Psoas muscle (tissue), 7 donors: ENCODE measurements at regions not wholly inside any gene's neighbourhood (a gene's known extent, or its start where the extent isn't known, plus 50 kb on each side); places are given as distances from the start of the nearest gene placed in this dataset.

ENCODE experiments used
- ATAC-seq, 4 donors: fragments of 200-7000 bp; cut with Tn5 transposase; one replicate each; pipeline ENCODE4 v1.9.1; 2020; ENCODE audit warnings: moderate library complexity in 3 of 4, mild to moderate bottlenecking in 2 of 4
- DNase-seq, 2 donors: peaks; one replicate each; pipeline ENCODE4 v3.0.0-alpha.2; 2020
- H3K27ac ChIP-seq: fragments of 200-600 bp; one replicate; pipeline ENCODE4 v1.8.0; 2022
- H3K27me3 ChIP-seq, 3 donors: fragments of 200-600 bp in 1 of 3; one replicate each; pipeline versions ENCODE4 v1.6.1 to v1.8.0; 2013 to 2022; ENCODE audit warnings: low read length in 2 of 3, mild to moderate bottlenecking in 2 of 3, moderate library complexity in 1 of 3; ENCODE audit not compliant: insufficient read depth in 3 of 3
- H3K36me3 ChIP-seq, 2 donors: fragments of 200-600 bp in 1 of 2; one replicate each; pipeline versions ENCODE4 v1.6.1 to v1.8.0; 2013 to 2022; ENCODE audit warnings: low read depth in 1 of 2, mild to moderate bottlenecking in 1 of 2, moderate library complexity in 1 of 2; ENCODE audit not compliant: insufficient read depth in 1 of 2
- H3K4me1 ChIP-seq: fragments of 200-600 bp; one replicate; pipeline ENCODE4 v1.8.0; 2022
- H3K4me3 ChIP-seq: fragments of 200-600 bp; one replicate; pipeline ENCODE4 v1.8.0; 2022; ENCODE audit warnings: mild to moderate bottlenecking
- H3K9me3 ChIP-seq: fragments of 200-600 bp; one replicate; pipeline ENCODE4 v1.8.0; 2022
- WGBS, 3 donors: extraction: QIAGEN DNeasy Blood & Tissue Kit; methylation state at CpG; one replicate each; pipeline versions ENCODE4 v1.1.6 to v1.1.7; 2013; 5-methylcytosine and 5-hydroxymethylcytosine counted together
- intact Hi-C, 2 donors: fragments of 100-400 bp; cut with DNase I; formaldehyde crosslinking; loops; one replicate each; pipeline versions ENCODE4 v1.11.0 to v1.14.2; 2022
- TF ChIP-seq, protein P1 (sequence below): fragments of 200-600 bp; IDR thresholded peaks from one replicate; pipeline ENCODE4 v1.8.0; 2022; ENCODE audit warnings: antibody characterized with exemption
- donor health status: healthy with polysubstance abuse.
- donor health status: DM: no; HTN: no; CAD: no; lungs with moderate emphysema.
- donor health status: Bipolar disorder and iron deficiency.
- donor health status: healthy.
- donor health status: DM: yes; HTN: yes; CAD: no.
- donor health status: DM: no; HTN: no; CAD: no.
- donor health status: DM: yes; HTN: yes; CAD: no.

DNA sequence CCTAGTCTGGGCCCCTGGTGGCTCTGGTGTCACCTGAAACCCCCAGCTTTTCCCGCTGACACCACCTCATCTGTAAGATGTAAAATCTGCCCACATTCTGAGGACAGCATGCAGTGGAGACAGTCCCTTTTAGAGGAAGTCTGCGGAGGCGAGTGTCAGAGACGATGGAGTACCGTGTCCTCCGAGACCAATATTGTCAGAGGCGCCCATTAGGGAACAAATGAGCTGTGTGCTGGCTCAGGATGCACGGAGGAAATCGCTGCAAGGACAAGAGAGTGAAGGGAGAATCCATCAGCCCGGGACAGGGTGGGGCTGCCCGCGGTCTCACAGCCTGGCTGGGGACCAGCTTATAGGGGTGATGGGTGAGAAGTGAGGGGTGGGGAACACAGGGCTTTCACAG, 214.8 kb downstream of the MATN1 start:
- no peaks in the 10 kb centered on the region for H3K9me3 ChIP-seq
- no peak for ATAC-seq
- 24 to 43% (median 31%) methylated on average over 12 of the region's 12 CpGs for WGBS, 3 donors

DNA sequence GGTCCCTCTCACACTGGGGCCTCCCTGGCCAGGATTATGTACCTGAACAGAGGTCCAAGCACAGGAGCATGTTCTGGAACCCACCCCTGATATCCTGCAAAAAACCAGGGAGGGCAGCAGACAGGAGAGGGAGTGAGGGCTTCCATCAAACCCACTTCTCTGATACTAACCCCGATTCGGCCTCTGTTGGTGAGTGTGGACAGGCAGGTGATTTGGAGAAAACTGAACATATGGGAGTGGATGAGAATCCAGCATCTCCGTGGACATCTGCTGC, 215.3 kb downstream of the MATN1 start:
- intact Hi-C loops = no loop called here
- TF ChIP-seq, protein P1, sequence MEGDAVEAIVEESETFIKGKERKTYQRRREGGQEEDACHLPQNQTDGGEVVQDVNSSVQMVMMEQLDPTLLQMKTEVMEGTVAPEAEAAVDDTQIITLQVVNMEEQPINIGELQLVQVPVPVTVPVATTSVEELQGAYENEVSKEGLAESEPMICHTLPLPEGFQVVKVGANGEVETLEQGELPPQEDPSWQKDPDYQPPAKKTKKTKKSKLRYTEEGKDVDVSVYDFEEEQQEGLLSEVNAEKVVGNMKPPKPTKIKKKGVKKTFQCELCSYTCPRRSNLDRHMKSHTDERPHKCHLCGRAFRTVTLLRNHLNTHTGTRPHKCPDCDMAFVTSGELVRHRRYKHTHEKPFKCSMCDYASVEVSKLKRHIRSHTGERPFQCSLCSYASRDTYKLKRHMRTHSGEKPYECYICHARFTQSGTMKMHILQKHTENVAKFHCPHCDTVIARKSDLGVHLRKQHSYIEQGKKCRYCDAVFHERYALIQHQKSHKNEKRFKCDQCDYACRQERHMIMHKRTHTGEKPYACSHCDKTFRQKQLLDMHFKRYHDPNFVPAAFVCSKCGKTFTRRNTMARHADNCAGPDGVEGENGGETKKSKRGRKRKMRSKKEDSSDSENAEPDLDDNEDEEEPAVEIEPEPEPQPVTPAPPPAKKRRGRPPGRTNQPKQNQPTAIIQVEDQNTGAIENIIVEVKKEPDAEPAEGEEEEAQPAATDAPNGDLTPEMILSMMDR = no peak
- Histone ChIP-seq H3K4me1 (no peaks in the 10 kb centered on the region), H3K9me3 (no peaks in the 10 kb centered on the region), H3K27me3 (peaks cover 0 to 7% (median 2%) of the 10 kb centered on the region in 3 donors), H3K36me3 (no peaks in the 10 kb centered on the region), H3K4me3 (no peak overlapping the region), H3K27ac (no peak overlapping the region)
- 71 to 76% (median 75%) methylated on average over 3 of the region's 3 CpGs for WGBS, 3 donors
- ATAC-seq (no peak), DNase-seq (no peak)

More for the DNA sequence above, 214.8 kb downstream of the MATN1 start:
- Histone ChIP-seq H3K27ac (no peak overlapping the region), H3K27me3 (peaks cover 0 to 7% (median 2%) of the 10 kb centered on the region in 3 donors), H3K36me3 (no peaks in the 10 kb centered on the region), H3K4me3 (no peak overlapping the region), H3K4me1 (no peaks in the 10 kb centered on the region)
- TF ChIP-seq, protein P1 = no peak
- intact Hi-C loops = no loop called here
- no peak for DNase-seq

DNA sequence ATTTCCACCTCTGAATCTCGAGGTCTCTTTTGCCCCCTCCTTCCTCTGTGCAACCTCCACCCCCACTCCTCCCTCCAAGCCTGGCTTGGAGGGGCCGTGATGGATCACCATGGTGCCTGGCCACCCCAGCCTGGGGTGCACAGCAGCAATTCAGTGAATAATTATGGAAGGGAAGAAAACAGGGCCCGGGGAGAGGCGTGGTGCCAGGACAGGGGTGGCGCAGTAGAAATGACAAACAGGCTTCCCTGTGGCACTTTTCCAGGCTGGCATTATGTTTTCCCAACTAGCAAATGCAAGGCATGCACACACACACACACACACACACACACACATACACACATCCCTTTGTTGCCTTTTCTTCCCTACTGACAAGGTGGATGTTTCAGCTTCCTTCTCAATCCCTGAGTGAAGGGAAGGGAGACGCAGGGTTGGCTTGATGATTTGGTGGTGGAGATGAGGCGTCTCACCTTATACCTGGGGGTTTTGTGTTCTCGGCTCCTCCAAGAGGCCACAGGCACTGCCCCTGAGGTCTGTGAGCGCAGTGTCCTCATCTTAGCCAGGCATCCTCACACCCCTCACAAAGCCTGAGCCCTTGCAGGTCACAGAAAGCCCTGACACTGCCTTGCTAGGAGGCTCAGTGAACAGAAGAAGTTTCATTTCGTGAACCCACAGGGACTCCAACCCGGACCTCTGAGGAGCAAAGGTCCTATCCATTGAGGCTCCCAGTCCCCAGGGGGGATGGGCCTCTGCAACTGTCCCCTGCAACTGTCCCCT, 215.8 kb downstream of the MATN1 start:
- peaks cover 0 to 7% (median 2%) of the 10 kb centered on the region in 3 donors for H3K27me3 ChIP-seq
- TF ChIP-seq, protein P1 = no peak
- no peaks in the 10 kb centered on the region for H3K36me3 ChIP-seq
- ATAC-seq (no peak), DNase-seq (no peak)
- H3K27ac ChIP-seq = no peak overlapping the region
- no peaks in the 10 kb centered on the region for H3K4me1 ChIP-seq
- H3K9me3 ChIP-seq = no peaks in the 10 kb centered on the region
- WGBS, 3 donors = 69 to 84% (median 79%) methylated on average over 11 of the region's 11 CpGs
- H3K4me3 ChIP-seq = no peak overlapping the region
- intact Hi-C loops = no loop called here

GRCh38 chr1:30507016-30507312, 216.4 kb downstream of the MATN1 start:
- WGBS, 3 donors = 94 to 96% (median 95%) methylated on average over 2 of the region's 2 CpGs
- DNase-seq = no peak
- H3K27ac ChIP-seq = no peak overlapping the region

More at GRCh38 chr1:30507016-30507312, 216.4 kb downstream of the MATN1 start:
- no peak for ATAC-seq
- Histone ChIP-seq H3K9me3 (no peaks in the 10 kb centered on the region), H3K4me3 (no peak overlapping the region), H3K4me1 (no peaks in the 10 kb centered on the region), H3K27me3 (peaks cover 0 to 7% (median 2%) of the 10 kb centered on the region in 3 donors), H3K36me3 (no peaks in the 10 kb centered on the region)
- TF ChIP-seq, protein P1 = no peak
- intact Hi-C loops = no loop called here
